HG02973 (cell line): ENCODE measurements at regions not wholly inside any gene's neighbourhood (a gene's known extent, or its start where the extent isn't known, plus 50 kb on each side); places are given as distances from the start of the nearest gene placed in this dataset.
"Not testable (repeated sequence)": the region's sequence is repeated elsewhere in the genome, so short reads cannot be mapped to it uniquely, and the experiment has no call there.

ENCODE experiments used
- ATAC-seq: cut with Tn5 transposase; IDR thresholded peaks from one replicate; pipeline ENCODE4 v1.9.1; 2021; ENCODE audit warnings: moderate library complexity; ENCODE audit not compliant: unreplicated experiment

GRCh38 chr12:89768586-89769482, 60.2 kb upstream of the ATP2B1 start:
- no peak for ATAC-seq

- ATAC-seq = peak; percentile 82
These were observed 57.6 kb upstream of the ATP2B1 start for GRCh38 chr12:89765959-89766824.

GRCh38 chr12:89764164-89764563, 55.5 kb upstream of the ATP2B1 start:
- not testable (repeated sequence) for ATAC-seq

- no peak for ATAC-seq
These were observed 54.0 kb upstream of the ATP2B1 start for GRCh38 chr12:89762498-89763170.

- ATAC-seq = no peak
These were observed 52.1 kb upstream of the ATP2B1 start for GRCh38 chr12:89760783-89761182.
